SK-N-MC (cell line): ENCODE measurements at regions not wholly inside any gene's neighbourhood (a gene's known extent, or its start where the extent isn't known, plus 50 kb on each side); places are given as distances from the start of the nearest gene placed in this dataset.

Experiments
- DNase-seq: peaks from one replicate; pipeline ENCODE4 v3.0.0-alpha.2; 2011; ENCODE audit warnings: low read depth, low spot score
- H3K27ac ChIP-seq: fragments of 200-600 bp; sonication (generic); 2 replicates; pipeline ENCODE4 v1.5.1; 2016; ENCODE audit warnings: mixed run types
- H3K36me3 ChIP-seq: fragments of 200-600 bp; sonication (generic); 2 replicates; pipeline ENCODE4 v1.6.1; 2017; ENCODE audit warnings: antibody characterized with exemption, low read length, mixed read lengths; ENCODE audit not compliant: insufficient read depth
- H3K4me3 ChIP-seq: fragments of 200-600 bp; sonication (generic); 2 replicates; pipeline ENCODE4 v1.5.1; 2016
- H3K9ac ChIP-seq: fragments of 200-600 bp; sonication (generic); 2 replicates; pipeline ENCODE4 v1.8.0; 2017; ENCODE audit warnings: mixed run types, mixed read lengths; ENCODE audit not compliant: insufficient read length
- H3K9me3 ChIP-seq: fragments of 200-600 bp; sonication (generic); 2 replicates; pipeline ENCODE4 v1.6.1; 2017; ENCODE audit warnings: low read depth, mild to moderate bottlenecking, antibody characterized with exemption, low read length, moderate library complexity, mixed read lengths
- EZH2 ChIP-seq: fragments of 200-600 bp; sonication (generic); IDR thresholded peaks from one replicate; pipeline ENCODE4 v1.6.1; 2017; ENCODE audit warnings: antibody characterized with exemption
- FOXP2 ChIP-seq: optimal IDR thresholded peaks from 2 replicates; pipeline ENCODE3; 2011; ENCODE audit warnings: mild to moderate bottlenecking, moderate library complexity; ENCODE audit not compliant: insufficient read depth; ENCODE audit errors: extremely low read length, control extremely low read depth
- POLR2AphosphoS5 ChIP-seq: IDR thresholded peaks from 2 replicates; pipeline ENCODE4 v1.6.1; 2012; ENCODE audit warnings: mild to moderate bottlenecking, low read depth, low read length, borderline replicate concordance

DNA sequence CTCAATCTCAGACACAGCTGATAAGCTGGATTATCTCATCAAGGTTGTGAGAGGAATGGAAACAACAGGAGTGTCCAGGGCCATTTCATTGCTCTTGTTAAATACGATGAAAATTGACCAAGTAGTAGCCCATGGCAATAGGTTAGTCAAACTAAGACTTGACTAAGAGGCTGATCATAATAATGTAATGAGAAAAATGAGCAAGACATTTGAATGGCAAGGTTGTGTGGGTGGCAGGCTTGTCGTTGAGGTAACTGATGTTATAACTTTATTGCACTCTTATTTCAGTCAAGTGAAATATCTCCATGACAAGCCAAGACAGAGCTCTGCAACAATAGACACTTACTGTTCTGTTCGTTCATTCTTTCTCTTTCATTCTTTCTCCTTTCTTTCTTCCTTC lies 532.0 kb downstream of the GATA3 start:
- no peak for DNase-seq
- no peak overlapping the region for H3K4me3 ChIP-seq
- H3K9me3 ChIP-seq, result no peaks in the 10 kb centered on the region
- H3K9ac ChIP-seq, result no peak overlapping the region
- TF ChIP-seq FOXP2 (no peak), EZH2 (no peak), POLR2AphosphoS5 (no peak)
- H3K36me3 ChIP-seq, result no peaks in the 10 kb centered on the region
- H3K27ac ChIP-seq, result no peak overlapping the region

DNA sequence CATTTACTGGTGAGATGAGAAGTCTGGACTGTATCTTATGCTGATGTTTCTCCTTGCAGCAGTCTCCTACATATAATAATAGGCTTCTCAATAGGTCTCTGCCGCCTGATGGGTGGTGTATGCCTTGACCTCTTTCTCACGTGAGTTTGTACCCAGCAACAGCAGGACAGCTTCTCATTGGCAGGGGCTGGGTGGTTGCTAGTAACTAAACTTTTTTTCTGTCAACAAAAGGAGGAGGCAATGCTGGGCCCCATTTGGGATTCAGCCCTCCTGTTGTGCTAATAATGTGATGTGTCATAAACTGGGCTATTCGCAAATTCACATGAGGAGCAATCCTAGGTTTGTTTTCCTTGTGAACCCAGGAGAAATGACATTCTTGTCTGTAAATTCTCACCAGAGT lies 533.6 kb downstream of the GATA3 start:
- Histone ChIP-seq H3K9ac (no peak overlapping the region), H3K36me3 (no peaks in the 10 kb centered on the region), H3K27ac (no peak overlapping the region), H3K4me3 (no peak overlapping the region), H3K9me3 (no peaks in the 10 kb centered on the region)
- no peak for TF ChIP-seq FOXP2
- no peak for TF ChIP-seq POLR2AphosphoS5
- no peak for TF ChIP-seq EZH2
- no peak for DNase-seq

DNA sequence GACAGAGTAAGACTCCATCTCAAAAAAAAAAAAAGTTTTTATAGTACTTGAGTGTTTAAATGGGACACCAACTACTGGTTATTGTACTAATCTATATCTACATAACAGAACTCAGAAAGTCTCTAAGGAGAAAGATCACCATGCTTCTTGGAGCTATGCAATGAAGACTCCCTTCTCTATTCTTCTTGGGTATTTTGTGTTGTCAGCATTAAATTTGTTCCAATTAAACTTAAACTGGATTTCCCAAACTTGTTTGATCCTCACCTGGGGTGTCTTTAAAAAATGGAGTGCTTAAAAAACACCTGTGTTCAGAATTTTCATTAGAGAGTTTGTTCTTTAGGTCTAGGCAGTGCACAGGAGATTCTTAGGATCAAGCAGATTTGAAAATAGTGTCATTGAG lies 536.0 kb downstream of the GATA3 start:
- DNase-seq, result no peak
- Histone ChIP-seq H3K27ac (no peak overlapping the region), H3K36me3 (no peaks in the 10 kb centered on the region), H3K9me3 (no peaks in the 10 kb centered on the region), H3K9ac (no peak overlapping the region), H3K4me3 (no peak overlapping the region)
- no peak for TF ChIP-seq FOXP2
- TF ChIP-seq EZH2, result no peak
- TF ChIP-seq POLR2AphosphoS5, result no peak

DNA sequence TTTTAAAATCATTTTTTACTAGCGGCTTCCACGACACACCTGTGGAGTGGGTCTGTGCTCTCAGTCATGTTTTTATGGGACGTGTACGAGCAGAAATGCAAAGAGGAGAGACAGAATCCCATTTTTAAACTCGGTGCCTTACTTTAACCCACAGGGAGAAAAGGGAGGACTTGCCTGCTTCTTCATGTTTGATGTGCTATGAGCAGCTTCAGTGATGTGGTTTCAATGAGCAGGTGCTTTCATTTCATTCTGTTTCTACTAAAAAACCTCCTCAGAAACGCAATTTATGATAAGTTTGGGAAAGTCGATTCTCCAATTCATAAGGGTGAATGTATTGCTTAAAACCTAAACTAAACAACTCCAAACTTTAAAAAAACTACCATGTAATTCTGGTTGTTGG lies 537.2 kb downstream of the GATA3 start:
- Histone ChIP-seq H3K36me3 (no peaks in the 10 kb centered on the region), H3K9me3 (no peaks in the 10 kb centered on the region), H3K9ac (no peak overlapping the region), H3K4me3 (no peak overlapping the region), H3K27ac (no peak overlapping the region)
- DNase-seq, result no peak
- TF ChIP-seq POLR2AphosphoS5, result no peak
- no peak for TF ChIP-seq FOXP2
- no peak for TF ChIP-seq EZH2

DNA sequence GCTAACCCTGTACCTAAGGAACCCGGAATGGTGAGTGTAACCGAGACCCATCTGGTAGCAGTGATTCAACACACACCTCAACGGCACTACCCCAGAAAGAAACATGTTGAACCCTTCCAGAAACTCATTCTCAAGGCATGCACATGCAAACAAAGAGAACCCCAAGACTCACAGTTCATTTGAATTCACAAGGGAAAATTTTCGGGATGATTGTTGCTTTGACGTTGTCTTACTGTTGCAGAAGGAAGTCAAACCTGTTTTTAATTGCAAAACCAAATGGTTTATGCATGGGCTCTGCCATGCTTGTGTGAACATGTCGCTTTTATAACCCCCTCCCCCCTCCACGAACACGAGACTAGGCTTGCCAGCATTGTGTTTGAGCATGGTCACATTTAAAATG lies 539.7 kb downstream of the GATA3 start:
- Histone ChIP-seq H3K27ac (no peak overlapping the region), H3K4me3 (no peak overlapping the region), H3K9ac (no peak overlapping the region), H3K9me3 (no peaks in the 10 kb centered on the region), H3K36me3 (no peaks in the 10 kb centered on the region)
- DNase-seq, result no peak
- TF ChIP-seq FOXP2, result no peak
- no peak for TF ChIP-seq EZH2
- no peak for TF ChIP-seq POLR2AphosphoS5

DNA sequence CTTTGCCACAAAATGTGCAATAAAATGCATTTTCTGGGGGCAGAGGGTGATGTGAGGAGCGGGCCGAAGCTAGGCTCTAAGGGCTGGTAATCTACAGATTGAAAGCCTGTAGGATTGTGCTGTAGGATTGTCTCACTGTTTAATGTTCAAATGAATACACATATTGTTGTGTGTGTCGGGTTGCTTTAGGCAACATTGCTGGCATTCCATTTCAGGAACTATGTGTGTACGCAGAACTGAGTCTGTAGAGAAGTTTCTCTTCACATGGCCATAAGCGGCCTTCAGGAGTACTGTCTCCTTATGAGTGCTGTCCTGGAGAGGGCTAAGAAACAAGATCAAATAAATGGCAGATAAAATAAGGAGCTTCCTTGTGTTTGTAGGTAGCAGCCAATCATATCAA lies 540.2 kb downstream of the GATA3 start:
- Histone ChIP-seq H3K36me3 (no peaks in the 10 kb centered on the region), H3K9me3 (no peaks in the 10 kb centered on the region), H3K9ac (no peak overlapping the region), H3K27ac (no peak overlapping the region), H3K4me3 (no peak overlapping the region)
- TF ChIP-seq FOXP2 (no peak), POLR2AphosphoS5 (no peak), EZH2 (no peak)
- no peak for DNase-seq

DNA sequence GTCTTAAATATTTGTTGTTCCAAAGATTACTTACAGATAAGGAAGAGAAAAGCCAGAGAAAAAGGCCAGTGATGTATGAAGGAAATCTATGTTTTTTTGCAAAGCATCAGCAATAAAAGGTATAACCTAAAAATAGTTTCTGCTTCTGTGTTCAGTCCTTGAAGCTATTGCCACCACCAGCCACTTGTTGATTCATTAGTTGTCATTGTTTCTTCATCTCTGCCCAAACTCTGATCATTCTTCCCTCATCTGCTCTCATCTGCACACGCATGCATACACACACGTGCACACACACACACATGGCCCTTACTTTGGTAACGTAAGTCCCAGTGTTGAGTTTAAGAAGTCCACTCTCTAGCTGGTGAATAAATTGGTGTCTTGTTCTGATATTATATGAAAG lies 540.7 kb downstream of the GATA3 start:
- H3K27ac ChIP-seq, result no peak overlapping the region
- DNase-seq, result no peak
- no peaks in the 10 kb centered on the region for H3K9me3 ChIP-seq
- no peak overlapping the region for H3K9ac ChIP-seq
- H3K36me3 ChIP-seq, result no peaks in the 10 kb centered on the region
- no peak overlapping the region for H3K4me3 ChIP-seq
- no peak for TF ChIP-seq EZH2
- no peak for TF ChIP-seq FOXP2
- no peak for TF ChIP-seq POLR2AphosphoS5

DNA sequence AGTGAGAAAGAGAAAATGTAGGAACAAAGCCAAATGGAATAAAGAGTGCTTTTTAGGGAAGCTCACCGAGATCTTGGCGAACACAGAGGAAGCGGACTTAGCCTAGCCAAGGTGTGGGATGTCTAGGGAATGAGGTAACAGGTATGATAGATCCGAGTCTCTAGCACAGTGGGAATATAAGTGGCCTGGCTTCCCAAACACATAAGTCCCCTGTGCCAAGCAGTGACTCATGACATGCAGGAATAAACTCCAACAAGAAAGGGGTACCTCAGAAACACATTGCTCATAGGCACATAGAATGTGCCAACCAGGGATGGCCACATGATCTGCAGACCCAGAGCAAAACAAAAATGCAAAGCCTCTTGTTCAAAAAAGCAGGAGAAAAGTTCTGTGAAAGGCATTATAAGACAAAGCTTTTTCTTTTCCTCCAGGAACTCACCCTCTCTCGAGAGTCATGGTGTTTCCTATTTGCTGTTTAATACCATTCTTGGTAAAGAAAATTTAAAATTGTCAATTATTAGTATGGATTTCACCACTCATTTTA lies 542.5 kb downstream of the GATA3 start:
- Histone ChIP-seq H3K9me3 (no peaks in the 10 kb centered on the region), H3K36me3 (no peaks in the 10 kb centered on the region), H3K9ac (no peak overlapping the region), H3K4me3 (no peak overlapping the region), H3K27ac (no peak overlapping the region)
- no peak for DNase-seq
- TF ChIP-seq FOXP2, result no peak
- TF ChIP-seq EZH2, result no peak
- no peak for TF ChIP-seq POLR2AphosphoS5

DNA sequence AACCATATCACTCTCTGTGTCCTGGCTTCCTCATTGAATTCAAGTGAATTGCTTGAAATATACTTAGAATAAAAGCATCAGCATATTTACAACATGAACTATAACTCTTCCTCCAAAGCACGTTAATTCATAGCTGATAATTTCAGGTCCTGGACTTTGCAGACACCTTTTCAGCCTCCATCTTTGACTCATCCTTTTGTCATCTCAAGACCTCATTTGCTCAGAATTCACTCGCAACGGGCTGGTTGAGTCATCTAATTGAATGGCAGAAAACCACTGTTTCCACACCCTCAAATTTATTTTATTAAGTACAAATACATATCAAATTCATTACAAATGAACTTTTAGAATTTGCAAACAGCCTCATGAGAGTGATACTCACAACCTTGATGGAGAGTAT lies 545.7 kb downstream of the GATA3 start:
- DNase-seq, result no peak
- Histone ChIP-seq H3K9me3 (no peaks in the 10 kb centered on the region), H3K27ac (no peak overlapping the region), H3K4me3 (no peak overlapping the region), H3K9ac (no peak overlapping the region), H3K36me3 (no peaks in the 10 kb centered on the region)
- TF ChIP-seq FOXP2 (no peak), POLR2AphosphoS5 (no peak), EZH2 (no peak)

DNA sequence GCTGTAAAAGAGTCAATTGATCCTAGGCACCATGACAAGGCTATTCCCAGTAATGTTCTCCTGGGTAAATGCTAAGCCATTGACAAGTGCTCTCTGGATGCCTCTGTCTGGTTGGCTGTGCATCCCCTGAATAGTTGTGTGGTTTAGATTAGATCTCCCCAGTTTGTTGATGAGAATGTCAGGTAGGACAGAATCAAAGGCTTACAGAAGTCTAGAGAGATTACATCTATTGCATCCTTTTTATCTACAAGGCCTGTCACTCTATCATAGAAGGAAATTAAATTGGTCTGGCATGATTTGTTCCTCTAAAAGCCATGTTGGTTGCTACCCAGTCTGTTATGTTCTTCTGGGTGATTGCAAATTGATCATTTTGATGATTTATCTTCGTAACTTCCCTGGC lies 548.3 kb downstream of the GATA3 start:
- H3K36me3 ChIP-seq, result no peaks in the 10 kb centered on the region
- H3K9me3 ChIP-seq, result no peaks in the 10 kb centered on the region
- TF ChIP-seq FOXP2 (no peak), POLR2AphosphoS5 (no peak), EZH2 (no peak)
- DNase-seq, result no peak
- H3K9ac ChIP-seq, result no peak overlapping the region
- no peak overlapping the region for H3K4me3 ChIP-seq
- no peak overlapping the region for H3K27ac ChIP-seq
